ENCODE measurements at regions not wholly inside any gene's neighbourhood (a gene's known extent, or its start where the extent isn't known, plus 50 kb on each side); places are given as distances from the start of the nearest gene placed in this dataset.

DNA sequence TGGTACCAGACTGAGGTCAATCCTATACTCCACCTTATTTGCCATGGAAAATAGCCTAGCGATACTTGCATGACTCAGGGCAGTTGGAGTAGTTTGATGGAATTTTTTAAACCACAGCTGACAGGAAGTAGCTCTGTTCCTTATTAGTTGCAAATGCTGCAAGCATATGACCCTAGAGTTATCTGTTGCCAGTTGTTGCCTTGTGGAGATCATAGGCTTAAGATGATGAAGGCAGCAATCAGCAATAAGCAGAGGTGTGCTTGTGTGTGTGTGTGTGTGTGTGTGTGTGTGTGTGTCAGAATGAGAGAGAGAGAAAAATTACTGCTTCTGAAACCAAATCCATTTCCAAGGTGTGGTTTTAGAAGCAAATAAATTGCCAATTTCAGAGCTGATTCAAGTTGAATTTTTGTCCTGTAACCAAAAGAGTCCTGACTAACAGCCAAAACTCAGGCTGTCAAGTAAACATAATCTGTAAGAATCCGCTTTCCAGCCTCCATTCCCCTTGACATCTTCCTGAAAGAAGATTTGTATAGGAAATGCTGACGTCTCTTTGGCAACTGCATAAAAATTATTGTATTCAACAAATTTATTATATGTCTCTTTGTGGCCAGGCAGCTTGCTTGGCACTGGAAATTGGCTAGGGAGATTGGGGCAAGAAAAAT, 141.2 kb downstream of the SERPINI1 start:
- no peaks in the 10 kb centered on the region for H3K36me3 ChIP-seq (ENCODE audit: control insufficient read depth, insufficient read depth, low read length)
- no peak overlapping the region for H3K27ac ChIP-seq (ENCODE audit: low read length)
- DNase-seq: no peak
- WGBS (ENCODE audit: insufficient coverage, low lambda C conversion rate): no CpG with 5 or more reads among the region's 3 CpGs
- H3K27me3 ChIP-seq (ENCODE audit: control insufficient read depth, insufficient read depth, low read length): no peaks in the 10 kb centered on the region
- no peaks in the 10 kb centered on the region for H3K9me3 ChIP-seq (ENCODE audit: control insufficient read depth, low read depth, low read length)
- H3K4me1 ChIP-seq (ENCODE audit: control insufficient read depth, insufficient read depth, low read length): no peaks in the 10 kb centered on the region
- no peak overlapping the region for H3K4me3 ChIP-seq (ENCODE audit: low read length)

Measured in large intestine (tissue), 3 donors.